GM13977 (cell line): ENCODE measurements at regions not wholly inside any gene's neighbourhood (a gene's known extent, or its start where the extent isn't known, plus 50 kb on each side); places are given as distances from the start of the nearest gene placed in this dataset.
"Not testable (repeated sequence)": the region's sequence is repeated elsewhere in the genome, so short reads cannot be mapped to it uniquely, and the experiment has no call there.

Experiments
- DNase-seq: peaks from one replicate; pipeline ENCODE4 v3.0.0; 2012; ENCODE audit warnings: low spot score
- in situ Hi-C: fragments of 300-500 bp; cut with MboI; formaldehyde crosslinking; loops from one replicate; pipeline ENCODE4 v1.12.0; 2022; ENCODE audit warnings: low sequenced_read_pairs, low pct_unique_long_range_greater_than_20kb, mixed read lengths, inconsistent platforms; ENCODE audit not compliant: unreplicated experiment
- TF ChIP-seq, protein P1 (sequence below): IDR thresholded peaks from 2 replicates; pipeline ENCODE4 v1.5.1; 2012; ENCODE audit warnings: mild to moderate bottlenecking, control low read depth; ENCODE audit not compliant: insufficient read depth; ENCODE audit errors: extremely low read depth, missing control alignments

GRCh38 chr3:110495201-110495927 is 576.3 kb upstream of the NECTIN3 start:
- in situ Hi-C loops: no loop called here
- TF ChIP-seq, protein P1, sequence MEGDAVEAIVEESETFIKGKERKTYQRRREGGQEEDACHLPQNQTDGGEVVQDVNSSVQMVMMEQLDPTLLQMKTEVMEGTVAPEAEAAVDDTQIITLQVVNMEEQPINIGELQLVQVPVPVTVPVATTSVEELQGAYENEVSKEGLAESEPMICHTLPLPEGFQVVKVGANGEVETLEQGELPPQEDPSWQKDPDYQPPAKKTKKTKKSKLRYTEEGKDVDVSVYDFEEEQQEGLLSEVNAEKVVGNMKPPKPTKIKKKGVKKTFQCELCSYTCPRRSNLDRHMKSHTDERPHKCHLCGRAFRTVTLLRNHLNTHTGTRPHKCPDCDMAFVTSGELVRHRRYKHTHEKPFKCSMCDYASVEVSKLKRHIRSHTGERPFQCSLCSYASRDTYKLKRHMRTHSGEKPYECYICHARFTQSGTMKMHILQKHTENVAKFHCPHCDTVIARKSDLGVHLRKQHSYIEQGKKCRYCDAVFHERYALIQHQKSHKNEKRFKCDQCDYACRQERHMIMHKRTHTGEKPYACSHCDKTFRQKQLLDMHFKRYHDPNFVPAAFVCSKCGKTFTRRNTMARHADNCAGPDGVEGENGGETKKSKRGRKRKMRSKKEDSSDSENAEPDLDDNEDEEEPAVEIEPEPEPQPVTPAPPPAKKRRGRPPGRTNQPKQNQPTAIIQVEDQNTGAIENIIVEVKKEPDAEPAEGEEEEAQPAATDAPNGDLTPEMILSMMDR: no peak
- no peak for DNase-seq

DNA sequence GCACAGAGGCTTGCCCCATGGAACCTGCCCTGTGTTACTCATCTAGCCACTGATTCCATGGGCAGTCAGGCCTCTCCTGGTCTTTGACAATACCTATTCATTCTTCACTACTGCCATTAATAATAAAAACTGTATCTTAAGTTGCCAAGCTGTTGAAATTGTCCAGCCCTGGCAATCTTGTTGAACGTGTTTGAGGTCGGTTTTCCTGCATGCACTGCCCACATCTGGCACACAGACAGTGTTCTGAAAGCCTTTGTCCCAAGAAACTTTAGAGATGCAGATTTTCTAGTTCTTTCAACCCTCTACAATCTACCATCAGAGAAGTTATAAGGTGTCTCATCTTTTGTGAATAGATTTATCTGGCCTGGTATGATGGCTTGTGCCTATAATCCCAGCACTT is 567.2 kb upstream of the NECTIN3 start:
- DNase-seq: no peak
- in situ Hi-C loops: no loop called here
- TF ChIP-seq, protein P1: no peak

- TF ChIP-seq, protein P1: no peak
- no peak for DNase-seq
- in situ Hi-C loops: no loop called here
Observed at GRCh38 chr3:110504901-110505300, 566.7 kb upstream of the NECTIN3 start.

- no peak for DNase-seq
- TF ChIP-seq, protein P1: no peak
- in situ Hi-C loops: no loop called here
Observed at GRCh38 chr3:110506890-110507289, 564.7 kb upstream of the NECTIN3 start.

DNA sequence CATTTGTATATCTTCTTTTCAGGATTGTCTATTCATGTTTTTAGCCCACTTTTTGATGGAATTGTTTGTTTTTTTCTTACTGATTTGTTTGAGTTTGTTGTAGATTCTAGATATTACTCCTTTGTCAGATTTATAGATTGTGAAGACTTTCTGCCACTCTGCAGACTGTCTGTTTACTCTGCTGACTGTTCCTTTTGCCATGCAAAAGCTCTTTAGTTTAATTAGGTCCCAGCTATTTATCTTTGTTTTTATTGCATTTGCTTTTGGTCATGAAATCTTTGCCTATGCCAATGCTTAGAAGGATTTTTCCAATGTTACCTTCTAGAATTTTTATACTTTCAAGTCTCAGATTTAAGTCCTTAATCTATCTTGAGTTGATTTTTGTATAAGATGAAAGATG is 564.0 kb upstream of the NECTIN3 start:
- DNase-seq, in situ Hi-C loops: not testable (repeated sequence)

GRCh38 chr3:110512961-110513360 is 558.7 kb upstream of the NECTIN3 start:
- no peak for DNase-seq
- TF ChIP-seq, protein P1: no peak
- in situ Hi-C loops: no loop called here

DNA sequence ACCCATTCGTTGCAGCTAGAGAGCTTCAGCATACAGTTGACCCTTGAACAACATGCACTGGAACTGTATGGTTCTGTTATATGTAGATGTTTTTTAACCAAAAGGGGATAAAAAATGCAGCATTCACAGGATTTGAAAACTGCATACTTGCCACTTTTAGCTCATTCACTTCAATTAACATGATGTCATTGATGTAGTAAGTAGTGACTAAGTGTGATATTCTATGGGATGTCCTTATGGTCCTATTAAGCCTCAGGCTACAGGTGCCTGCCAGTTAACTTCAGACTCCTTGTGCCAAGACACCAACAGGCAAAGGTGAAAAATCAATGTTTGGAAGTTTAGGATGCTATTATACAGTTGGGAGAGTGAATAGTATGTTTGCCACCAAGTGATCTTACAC is 553.6 kb upstream of the NECTIN3 start:
- no peak for DNase-seq
- in situ Hi-C loops: no loop called here
- TF ChIP-seq, protein P1: no peak
